ENCODE measurements at regions not wholly inside any gene's neighbourhood (a gene's known extent, or its start where the extent isn't known, plus 50 kb on each side); places are given as distances from the start of the nearest gene placed in this dataset.

GRCh38 chr7:46288010-46288409 is 366.9 kb upstream of the IGFBP3 start:
- TF ChIP-seq, protein P1, sequence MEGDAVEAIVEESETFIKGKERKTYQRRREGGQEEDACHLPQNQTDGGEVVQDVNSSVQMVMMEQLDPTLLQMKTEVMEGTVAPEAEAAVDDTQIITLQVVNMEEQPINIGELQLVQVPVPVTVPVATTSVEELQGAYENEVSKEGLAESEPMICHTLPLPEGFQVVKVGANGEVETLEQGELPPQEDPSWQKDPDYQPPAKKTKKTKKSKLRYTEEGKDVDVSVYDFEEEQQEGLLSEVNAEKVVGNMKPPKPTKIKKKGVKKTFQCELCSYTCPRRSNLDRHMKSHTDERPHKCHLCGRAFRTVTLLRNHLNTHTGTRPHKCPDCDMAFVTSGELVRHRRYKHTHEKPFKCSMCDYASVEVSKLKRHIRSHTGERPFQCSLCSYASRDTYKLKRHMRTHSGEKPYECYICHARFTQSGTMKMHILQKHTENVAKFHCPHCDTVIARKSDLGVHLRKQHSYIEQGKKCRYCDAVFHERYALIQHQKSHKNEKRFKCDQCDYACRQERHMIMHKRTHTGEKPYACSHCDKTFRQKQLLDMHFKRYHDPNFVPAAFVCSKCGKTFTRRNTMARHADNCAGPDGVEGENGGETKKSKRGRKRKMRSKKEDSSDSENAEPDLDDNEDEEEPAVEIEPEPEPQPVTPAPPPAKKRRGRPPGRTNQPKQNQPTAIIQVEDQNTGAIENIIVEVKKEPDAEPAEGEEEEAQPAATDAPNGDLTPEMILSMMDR (conservative IDR thresholded peaks at IDR 0.05; ENCODE audit: low read depth, low read length): no peak
- no peak for DNase-seq (ENCODE audit: low read depth)
- no peak overlapping the region for H3K4me3 ChIP-seq (ENCODE audit: low read length)

DNA sequence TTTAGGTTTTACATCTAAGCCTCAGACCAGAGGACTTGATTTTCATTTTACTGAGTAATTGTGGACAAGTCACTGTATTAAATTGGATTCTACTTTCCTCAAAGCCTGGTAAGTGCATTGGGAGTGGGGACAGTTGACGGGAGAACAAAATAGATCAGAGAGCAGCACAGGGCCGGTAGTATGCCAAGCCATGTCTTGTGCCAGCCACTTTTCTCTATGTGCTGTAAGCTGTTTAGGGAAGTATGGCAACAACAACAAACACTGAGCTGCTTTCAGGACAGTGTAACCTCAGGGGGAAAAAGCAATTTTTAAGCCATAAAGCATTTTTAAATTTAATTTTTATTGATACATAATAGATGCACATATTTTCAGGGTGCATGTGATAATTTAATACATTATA is 365.9 kb upstream of the IGFBP3 start:
- TF ChIP-seq, protein P1 (conservative IDR thresholded peaks at IDR 0.05; ENCODE audit: low read depth, low read length): no peak
- no peak for DNase-seq (ENCODE audit: low read depth)
- H3K4me3 ChIP-seq (ENCODE audit: low read length): no peak overlapping the region

DNA sequence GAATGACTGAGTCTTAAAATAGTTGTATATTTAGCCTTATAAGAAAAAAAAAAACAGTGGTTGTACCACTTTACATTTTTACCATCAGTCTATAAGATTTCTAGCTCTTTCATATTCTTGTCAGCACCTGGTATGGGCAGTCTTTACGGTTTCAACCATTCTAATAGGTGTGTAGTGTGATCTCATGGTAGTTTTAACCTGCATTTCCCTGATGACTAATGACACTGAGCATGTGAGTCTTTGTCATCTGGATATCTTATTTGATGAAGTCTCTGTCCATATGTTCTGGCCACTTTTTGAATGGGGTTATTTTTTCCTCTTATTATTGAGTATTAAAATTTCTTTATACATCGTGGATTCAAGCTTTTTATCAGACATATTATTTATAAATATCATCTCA is 365.3 kb upstream of the IGFBP3 start:
- no peak overlapping the region for H3K4me3 ChIP-seq (ENCODE audit: low read length)
- no peak for DNase-seq (ENCODE audit: low read depth)
- TF ChIP-seq, protein P1 (conservative IDR thresholded peaks at IDR 0.05; ENCODE audit: low read depth, low read length): no peak

DNA sequence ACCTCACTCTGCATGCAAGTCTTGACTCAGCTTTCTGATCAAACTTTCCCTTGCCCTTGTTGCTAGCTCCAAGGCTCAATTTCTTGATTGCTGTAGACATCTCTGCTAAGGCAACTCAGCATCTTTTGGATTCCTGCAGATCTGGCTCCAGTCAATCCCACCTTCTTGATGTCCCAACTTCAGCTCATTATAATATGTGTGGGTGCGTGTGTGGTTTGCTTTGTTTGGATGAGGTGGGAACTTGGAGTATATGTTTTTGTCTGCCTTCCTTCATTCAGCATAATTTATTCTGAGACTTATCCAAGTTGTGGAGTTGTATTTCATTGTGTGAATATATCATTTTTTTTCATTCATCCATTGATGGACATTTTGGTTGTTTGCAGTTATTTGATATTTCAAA is 364.8 kb upstream of the IGFBP3 start:
- no peak overlapping the region for H3K4me3 ChIP-seq (ENCODE audit: low read length)
- TF ChIP-seq, protein P1 (conservative IDR thresholded peaks at IDR 0.05; ENCODE audit: low read depth, low read length): no peak
- no peak for DNase-seq (ENCODE audit: low read depth)

GRCh38 chr7:46283852-46284251 is 362.8 kb upstream of the IGFBP3 start:
- no peak overlapping the region for H3K4me3 ChIP-seq (ENCODE audit: low read length)
- no peak for DNase-seq (ENCODE audit: low read depth)
- TF ChIP-seq, protein P1 (conservative IDR thresholded peaks at IDR 0.05; ENCODE audit: low read depth, low read length): no peak

DNA sequence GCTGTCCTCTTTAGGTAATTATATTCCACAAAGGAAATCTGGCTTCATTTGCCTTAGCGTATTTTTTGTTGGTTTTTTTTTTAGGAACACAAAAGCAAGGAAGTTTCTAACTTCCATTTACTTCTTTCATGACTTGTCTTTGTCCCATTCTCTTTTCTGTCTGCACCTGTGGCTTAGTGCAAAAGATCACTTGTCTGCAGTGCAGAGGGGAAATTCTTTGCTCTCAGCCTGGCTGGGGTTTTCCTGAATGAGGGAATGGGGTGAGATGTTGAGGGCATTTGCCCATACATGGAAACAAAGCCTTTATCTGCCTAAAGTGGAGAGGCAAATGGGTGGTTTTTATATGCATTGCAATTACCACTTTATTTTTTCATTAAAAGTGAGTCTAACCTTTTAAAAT is 361.1 kb upstream of the IGFBP3 start:
- no peak for DNase-seq (ENCODE audit: low read depth)
- TF ChIP-seq, protein P1 (conservative IDR thresholded peaks at IDR 0.05; ENCODE audit: low read depth, low read length): no peak
- no peak overlapping the region for H3K4me3 ChIP-seq (ENCODE audit: low read length)

GRCh38 chr7:46281071-46281470 is 360.0 kb upstream of the IGFBP3 start:
- TF ChIP-seq, protein P1 (conservative IDR thresholded peaks at IDR 0.05; ENCODE audit: low read depth, low read length): no peak
- no peak overlapping the region for H3K4me3 ChIP-seq (ENCODE audit: low read length)
- no peak for DNase-seq (ENCODE audit: low read depth)

Measured in retinal pigment epithelial cell (primary cell).